ENCODE measurements at regions not wholly inside any gene's neighbourhood (a gene's known extent, or its start where the extent isn't known, plus 50 kb on each side); places are given as distances from the start of the nearest gene placed in this dataset.
"Not testable (repeated sequence)": the region's sequence is repeated elsewhere in the genome, so short reads cannot be mapped to it uniquely, and the experiment has no call there.

DNA sequence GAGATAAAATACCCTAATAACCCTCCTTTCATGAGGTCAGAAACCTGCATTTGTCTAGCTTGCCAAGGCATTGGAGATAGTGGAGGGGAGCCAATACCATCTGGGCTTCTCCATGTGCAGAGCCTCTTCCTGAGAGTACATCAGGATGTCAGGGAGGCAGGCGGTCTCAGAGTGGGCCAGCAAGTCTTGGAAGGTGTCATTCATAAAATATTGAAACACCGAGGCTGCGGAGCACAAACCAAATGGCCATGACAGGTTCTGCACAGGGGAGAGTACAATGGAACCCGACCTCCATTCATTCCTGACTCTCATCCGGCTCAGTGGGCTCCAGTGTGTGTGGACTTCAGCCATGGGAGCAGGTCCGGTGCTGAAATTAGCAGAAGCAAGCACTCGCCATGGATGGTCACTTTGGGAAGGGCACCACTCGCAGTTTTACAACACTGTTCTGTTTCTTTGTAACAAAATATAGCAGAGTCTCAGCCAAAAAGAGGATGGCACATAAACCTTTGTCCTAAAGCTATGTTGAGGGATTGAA, 446.6 kb downstream of the SIPA1L2 start:
- no peak for DNase-seq

DNA sequence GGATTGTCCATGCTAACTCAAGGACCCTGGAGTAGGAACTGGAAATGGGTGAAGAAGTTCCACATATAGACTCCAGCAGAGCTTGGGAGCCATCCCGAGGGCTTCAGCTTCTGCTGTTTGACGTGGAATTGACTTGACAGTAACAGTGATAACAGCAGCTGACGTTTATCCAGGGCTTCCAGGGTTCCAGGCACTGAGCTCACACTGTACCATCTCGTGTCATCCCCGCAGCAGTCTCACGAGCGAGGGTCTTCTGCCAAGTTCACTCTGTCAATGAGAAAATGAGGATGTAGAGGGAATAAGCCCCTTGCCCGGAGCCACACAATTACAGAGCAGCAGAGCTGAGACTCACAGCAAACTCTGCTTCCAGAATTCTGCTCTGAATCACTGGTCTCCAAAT, 447.7 kb downstream of the SIPA1L2 start:
- DNase-seq: no peak

DNA sequence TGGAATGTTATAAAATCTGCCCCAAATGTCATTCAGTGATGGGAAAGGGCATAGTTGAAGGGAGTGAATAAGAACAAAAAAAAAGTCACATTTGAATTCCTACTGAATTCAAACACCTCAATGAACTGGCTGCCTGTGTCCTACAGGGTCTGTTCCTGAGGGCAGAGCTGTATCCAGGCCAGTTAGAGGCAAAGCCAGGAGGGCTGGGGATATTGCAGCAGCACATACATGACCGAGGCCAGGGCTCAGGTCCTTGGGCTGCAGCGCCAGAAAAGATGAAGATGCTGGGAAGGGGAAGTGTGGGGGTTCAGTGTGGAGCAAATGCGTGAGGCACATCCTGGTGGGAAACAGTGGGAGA, 449.2 kb downstream of the SIPA1L2 start:
- no peak for DNase-seq

DNA sequence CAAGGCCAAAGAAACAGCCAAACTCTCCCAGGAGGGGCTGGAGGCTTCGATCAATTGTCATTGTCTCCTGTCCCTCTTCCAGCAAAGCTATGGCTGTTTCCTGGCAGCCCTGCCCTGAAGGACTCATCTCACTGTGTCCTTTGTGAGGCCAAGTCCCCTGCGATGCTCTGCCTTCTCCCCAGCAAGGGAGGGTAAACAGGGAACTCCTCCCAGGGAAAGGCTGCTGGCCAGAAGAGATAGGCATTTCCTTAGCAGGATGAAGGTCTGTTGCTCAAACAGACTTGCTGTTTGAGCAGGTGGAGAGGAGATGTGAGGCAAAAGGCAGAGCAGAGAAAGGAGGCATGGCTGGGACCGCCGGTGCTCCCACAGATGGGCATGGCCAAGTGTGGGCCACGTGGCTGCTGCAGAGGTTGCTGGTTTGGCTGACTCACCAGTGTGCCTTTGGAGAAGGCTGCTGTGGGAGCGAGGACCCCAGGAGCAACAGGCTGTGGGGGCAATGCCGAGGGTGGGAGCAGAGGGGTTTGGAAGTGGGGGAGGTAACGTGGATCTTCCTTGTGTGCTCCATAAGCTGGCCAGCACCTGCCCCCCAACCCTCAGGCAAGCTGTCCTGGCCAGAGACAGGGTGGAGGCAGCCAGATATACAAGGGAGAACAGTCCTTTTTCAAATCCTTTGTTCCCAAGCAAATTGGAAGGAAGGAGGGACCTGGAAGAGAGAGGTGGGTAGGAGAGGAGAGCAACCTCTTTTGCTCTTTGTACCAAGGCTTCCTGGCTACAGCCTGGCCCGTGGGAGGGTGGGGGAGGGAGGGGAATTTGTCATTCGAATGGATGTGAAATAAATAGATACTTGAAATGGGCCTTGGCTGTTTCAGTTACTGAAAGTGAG, 449.8 kb downstream of the SIPA1L2 start:
- DNase-seq: no peak

DNA sequence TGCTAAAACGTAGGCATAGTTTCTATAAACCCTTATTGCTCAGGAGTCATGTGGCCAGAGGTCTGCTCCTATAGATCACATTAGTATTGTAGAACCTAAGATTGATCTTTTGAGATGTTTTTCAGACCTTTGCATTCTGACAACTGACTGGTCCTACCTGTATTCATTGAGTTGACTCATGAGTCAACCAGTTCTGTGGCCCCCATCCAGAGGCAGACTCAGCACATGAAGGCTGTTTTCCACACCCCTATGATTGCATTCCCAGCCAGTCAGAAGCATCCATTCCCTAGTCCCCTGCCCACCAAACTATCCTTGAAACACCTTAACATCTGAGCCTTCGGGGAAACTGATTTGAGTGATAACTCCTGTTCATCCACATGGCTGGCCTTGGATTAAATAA, 451.7 kb downstream of the SIPA1L2 start:
- DNase-seq: no peak

DNA sequence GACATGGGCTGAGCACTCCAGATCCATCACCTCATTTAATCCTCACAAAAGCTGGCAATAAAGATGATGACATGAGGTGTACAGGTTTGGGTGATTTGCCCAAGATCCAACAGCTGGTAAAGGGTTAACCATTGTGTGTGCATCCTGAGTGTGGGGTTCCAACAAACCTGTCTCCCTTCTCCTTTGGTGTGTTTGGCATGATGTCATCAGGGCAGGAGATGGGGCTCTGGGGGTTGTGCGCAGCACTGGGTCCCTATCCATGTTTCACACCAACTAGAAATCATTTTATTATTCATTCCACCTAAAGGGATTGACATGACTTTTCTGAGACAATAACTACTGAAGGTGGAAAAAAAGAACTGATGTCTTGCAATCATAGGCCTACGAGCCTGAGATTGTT, 452.5 kb downstream of the SIPA1L2 start:
- no peak for DNase-seq

DNA sequence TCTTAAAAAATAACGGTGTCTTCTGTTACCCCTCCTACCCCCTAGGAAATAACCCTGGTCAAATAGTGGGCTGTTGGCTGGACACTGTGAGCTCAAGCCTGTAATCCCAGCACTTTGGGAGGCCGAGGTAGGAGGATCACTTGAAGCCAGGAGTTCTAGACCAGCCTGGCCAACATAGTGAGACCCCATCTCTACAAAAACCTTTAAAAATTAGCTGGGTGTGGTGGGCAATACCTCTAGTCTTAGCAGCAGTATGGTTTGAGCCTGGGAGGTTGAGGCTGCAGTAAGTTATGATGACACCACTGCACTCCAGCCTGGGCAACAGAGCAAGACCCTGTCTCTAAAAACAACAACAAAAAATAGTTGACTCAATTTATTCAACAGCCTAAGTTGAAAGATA, 453.7 kb downstream of the SIPA1L2 start:
- DNase-seq: no peak

DNA sequence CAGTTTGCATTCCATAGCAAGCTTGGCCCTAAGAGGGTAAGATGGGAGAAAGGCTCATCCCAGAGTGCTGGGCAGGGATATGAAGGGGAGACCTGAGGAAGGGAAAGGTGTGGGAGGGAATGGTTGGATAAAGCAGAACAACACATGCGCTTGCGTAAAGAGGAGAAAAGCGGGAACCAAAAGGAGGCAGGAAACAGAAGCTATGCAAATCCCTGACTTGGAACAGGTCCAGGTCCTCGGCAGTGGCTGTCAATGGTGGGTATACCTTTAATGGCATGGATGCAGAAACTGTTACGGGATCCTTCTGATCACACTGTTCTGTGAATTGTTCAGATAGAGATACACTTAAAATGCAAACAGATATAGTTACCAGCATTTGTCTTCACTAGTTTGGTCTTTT, 455.6 kb downstream of the SIPA1L2 start:
- no peak for DNase-seq

DNA sequence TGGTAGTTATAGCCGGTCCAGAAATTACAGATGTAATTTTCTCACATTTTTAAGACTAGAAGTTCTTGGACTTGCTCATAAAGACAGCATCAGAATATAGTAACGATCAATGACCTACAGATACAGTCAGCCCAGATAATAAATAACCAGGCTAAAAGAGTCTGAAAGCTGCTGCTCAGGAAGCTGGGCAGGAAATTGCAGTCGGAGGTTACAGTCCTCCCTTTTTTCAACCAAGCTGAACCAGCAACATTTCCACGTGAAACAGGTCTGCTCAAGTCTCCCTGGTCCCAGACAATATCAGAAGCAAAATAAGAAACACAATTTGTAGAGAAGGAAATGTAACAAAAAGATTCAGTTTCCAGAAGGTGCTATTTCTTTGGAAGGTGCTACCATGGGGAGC, 457.4 kb downstream of the SIPA1L2 start:
- DNase-seq: no peak

DNA sequence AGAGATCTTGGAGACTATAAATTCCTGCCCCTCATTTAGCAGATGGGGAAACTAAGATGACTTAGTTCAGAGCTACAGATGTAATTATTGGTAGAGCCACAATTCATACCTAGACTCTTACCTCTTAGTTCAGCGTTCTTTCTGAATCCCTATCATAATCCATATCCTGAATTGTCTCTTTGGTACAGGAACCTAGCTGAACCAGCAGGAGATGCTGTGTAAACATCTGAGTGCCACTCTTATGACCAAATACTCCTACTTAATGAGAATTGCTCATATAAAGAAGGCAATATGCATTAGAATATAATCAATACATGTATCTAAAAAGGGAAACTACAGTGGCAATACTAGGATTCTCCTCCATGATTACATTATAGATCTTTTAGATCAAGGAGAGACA, 459.0 kb downstream of the SIPA1L2 start:
- DNase-seq: no peak

DNA sequence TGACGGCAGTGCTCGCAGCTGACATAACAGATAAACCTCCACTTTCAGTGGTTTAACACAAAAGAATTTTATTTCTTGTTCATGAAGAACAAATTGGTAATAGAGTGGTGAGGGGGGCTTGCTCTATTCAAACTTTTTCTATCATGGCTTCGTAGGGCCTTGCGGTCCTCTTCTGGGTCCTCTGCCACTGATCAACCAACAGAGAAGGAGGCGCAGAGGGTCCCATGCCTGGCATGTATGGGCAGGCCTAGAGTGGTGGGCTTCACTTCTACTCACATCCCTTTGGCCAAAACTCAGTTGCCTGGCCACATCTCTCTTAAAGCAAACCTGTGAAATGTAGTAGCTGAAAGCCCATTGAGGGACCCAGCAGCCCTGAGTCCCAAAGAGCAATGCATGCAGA, 460.5 kb downstream of the SIPA1L2 start:
- no peak for DNase-seq

DNA sequence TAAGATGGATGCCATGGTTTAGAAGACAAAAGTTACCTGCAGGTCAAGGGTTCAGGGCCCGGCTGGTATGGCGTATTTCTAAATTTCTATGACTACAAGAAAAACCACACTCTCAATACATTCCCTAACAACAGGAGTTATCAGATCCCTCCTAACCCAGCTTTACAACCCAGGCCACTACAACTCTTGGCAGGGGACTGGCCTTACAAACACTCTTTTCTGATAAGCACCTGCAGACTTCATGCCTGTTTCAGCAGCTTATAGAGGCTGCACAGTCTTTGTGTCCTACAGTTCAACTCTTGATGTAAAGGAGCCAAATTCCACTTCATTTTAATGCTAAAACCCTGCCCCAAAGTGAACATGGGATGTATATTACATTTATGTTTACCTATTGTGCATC, 461.4 kb downstream of the SIPA1L2 start:
- no peak for DNase-seq

DNA sequence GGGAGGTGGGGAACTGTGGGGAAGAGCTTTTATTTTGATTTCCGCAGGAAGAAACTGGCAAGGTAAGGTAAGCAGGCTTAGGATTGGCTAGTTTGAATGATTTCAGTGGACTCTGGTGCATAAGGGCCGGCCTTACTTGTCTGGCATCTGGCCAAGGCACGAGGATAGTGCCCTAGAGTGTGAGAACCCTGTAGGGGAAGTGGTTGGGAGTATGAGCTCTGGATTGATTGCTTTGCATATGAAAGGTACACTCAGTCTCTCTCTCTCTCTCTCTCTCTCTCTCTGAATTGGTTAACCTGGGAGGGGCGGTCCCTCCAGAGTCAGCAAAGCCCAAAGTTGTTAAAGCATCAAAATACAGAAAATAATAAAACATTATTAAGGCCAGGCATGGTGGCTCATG, 463.0 kb downstream of the SIPA1L2 start:
- peak; percentile 29 for DNase-seq

DNA sequence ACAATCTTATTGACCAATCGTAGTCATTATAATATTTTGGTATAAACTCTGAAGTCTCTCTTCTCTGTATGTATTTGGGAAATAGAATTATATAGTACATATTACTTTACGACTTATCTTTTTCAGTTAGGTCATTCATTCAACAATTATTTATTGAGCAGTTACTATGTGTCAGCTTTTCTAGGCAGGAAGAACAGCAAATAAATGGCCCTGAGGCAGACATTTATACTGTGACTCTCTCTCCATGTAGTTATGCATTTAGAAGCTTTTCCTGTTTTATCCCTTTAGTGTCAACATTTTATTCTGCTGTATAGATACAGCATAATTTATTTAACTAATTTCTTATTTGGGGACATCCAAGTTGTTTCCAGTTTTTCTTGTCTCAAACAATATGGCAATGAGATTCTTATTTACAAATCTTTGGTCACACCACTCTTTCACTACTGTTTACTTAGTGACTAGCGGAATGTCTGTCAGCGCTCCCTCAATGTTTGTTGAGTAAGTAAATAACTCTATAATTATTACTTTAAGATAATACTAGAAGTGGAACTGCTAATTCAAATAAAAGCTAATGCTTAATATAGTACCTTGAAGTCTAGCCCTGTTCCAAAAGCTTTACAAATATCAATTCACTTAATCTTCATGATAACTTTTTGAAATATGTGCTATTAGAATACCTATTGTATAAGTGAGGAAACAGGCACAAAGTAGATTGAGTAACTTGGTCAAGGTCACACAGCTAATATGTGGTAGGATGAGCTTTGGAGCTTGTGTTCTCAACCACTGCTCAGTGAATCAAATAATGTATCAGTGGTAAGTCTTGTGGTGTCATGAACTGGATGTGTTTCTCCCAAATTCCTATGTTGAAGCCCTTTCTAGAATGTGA, 465.6 kb downstream of the SIPA1L2 start:
- peak; percentile 50 for DNase-seq

DNA sequence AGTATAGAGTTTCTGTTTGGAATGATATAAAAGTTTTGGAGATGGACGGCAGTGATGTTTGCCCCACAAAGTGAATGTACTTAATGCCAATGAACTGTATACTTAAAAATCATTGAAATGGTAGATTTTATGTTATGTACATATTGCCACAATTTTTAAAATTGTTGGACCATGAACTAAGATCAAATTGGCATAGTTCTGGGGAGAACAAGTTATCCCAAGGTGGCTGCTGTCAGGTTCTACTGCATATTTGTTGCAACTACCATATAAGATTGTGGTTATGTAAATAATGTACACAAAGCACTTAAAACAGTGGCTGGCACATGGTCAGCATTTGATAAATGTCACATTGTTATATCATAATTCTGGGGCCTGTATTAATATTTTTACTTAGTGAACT, 466.4 kb downstream of the SIPA1L2 start:
- DNase-seq: no peak

DNA sequence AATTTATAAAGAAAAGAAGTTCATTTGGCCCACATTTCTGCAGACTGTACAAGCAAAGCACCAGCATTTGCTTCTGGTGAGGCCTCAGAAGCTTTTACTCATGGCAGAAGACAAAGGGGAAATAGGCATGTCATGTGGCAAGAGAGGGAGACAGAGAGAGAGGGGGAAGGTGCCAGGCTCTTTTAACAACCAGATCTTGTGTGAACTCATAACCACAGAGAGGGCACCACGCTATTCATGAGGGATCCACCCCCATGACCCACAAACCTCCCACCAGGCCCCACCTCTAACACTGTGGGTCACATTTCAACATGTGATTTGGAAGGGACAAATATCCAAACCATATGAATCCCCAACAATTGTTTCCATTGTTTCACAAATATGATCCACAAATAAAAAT, 467.9 kb downstream of the SIPA1L2 start:
- DNase-seq: no peak

DNA sequence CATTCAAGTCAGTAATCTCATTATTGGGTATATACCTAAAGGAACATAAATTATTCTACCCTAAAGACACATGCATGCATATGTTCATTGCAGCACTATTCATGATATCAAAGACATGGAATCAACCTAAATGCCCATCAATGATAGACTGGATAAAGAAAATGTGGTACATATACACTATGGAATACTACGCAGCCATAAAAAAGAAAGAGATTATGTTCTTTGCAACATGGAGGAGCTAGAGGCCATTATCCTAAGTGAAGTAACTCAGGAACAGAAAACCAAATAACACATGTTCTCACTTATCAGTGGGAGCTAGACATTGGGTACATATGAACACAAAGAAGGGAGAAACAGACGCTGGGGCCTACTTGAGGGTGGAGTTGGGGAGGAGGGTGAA, 471.4 kb downstream of the SIPA1L2 start:
- not testable (repeated sequence) for DNase-seq

DNA sequence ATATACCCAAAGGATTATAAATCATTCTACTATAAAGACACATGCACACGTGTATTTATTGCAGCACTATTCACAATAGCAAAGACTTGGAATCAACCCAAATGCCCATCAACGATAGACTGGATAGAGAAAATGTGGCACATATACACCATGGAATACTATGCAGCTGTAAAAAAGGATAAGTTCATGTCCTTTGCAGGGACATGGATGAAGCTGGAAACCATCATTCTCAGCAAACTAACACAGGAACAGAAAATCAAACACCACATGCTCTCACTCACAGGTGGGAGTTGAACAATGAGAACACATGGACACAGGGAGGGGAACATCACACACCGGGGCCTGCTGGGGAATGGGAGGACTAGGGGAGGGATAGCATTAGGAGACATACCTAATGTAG, 473.9 kb downstream of the SIPA1L2 start:
- DNase-seq: not testable (repeated sequence)

DNA sequence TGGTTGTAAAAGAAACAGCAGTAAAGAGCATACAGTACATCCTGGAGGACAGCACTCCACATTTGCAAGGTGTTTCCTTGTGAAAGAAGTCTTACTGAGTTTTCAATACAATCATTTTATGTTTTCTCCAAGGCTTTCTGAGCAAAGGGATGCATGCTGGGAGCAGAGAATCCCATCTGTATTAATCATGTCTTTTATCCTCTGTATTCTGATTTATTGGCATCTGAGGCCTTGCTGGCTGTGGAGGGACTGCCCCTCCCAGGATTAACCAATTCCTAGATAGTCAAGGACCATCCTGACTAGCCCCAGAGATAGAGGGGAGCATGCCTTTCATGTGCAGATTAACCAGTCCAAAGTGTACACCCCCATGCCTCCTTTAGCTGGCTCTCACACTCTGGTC, 476.3 kb downstream of the SIPA1L2 start:
- no peak for DNase-seq

DNA sequence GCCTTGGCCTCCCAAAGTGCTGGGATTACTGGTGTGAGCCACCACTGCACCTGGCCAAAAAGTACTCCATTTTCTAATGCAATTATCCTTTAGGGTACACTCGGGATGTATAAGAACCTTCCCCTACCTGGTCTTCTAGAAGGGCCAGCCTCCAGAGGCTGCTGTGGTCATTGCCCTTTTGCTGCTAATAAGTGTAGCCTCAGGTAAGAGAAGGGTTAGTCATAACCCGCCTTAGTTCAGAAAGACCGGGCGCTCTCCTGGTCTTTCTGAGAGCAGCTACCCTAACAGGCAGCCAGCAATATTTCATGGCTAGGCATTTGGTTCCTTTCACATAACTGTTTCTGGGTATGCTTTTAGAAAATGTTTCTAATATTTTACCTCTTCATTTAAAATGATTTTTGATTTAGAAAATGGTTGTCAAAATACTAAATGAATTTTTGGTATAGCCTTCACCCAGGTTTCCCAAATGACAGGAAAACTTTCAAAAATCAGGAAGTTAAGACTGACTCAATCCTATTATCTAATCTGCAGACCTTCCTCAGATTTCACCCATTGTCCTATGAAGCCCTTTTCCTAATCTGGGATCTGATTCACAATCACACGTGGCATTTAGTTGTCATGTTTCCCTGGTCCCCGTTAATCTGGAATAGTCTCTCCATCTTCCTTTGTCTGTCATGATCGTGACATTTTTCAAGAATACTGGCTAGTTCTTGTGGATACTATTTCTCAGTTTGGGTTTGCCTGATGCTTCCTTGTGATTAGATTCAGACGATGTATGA, 479.0 kb downstream of the SIPA1L2 start:
- peak; percentile 49 for DNase-seq

DNA sequence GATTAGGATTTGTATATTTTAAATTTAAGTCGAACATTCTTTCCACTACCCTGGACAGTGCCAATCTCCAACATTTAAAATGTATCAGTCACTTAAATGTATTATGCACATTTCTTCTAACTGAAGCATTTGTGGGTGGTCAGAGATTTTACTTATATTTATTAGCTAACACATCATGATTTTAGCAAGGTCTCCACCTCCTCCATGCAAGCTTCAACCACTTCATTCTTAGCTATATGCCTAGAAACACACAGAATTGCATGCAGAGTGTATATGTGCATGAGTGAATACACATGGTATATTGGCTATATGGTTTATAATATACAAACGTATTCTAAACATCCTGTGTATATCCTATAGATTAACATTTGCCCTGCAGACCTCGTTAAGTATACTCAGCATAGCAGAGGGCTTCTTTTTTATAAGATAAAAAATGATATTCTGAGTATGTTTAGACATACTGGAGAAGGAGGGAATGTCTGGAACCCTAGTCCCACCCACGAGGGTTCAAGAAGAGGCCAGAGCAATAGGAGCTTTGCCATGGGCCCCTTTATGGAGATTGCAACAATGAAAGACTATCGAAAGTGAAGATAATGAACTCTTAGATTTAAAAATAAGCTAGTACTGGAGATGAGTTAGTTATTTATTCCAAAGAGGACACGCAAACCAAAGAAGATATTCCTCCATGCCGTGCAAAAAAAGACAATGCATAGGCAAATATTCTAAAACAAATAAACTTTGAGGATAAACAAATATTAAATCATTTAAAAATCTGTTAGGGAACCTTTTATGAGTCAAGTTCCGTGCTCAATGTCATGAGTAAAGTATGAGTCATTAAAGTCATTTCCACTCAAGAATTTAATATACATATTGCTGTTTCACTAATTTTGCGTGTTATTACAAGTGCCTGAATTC, 480.4 kb downstream of the SIPA1L2 start:
- DNase-seq: peak; percentile 86

DNA sequence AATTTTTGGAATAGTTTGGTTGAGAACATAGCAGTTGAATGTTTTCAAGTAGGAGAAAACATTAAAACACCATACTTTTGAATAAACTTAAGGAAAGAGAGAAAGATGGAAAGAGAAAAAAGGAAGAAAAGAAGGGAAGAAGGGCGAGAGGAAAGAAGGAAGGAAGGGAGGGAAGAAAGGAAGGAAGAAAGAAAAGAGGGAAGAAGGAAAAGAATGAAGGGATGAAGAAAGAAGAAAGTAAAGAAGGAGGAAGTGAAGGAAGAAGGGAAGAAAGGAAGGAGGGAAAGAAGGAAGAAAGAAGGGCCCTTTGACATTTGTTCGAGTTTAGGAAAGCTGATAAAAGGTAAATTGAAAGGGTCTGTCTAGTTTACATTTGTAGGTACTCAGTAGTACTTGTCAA, 482.7 kb downstream of the SIPA1L2 start:
- DNase-seq: no peak
